ENCODE measurements at regions not wholly inside any gene's neighbourhood (a gene's known extent, or its start where the extent isn't known, plus 50 kb on each side); places are given as distances from the start of the nearest gene placed in this dataset.
"Not testable (repeated sequence)": the region's sequence is repeated elsewhere in the genome, so short reads cannot be mapped to it uniquely, and the experiment has no call there.

DNA sequence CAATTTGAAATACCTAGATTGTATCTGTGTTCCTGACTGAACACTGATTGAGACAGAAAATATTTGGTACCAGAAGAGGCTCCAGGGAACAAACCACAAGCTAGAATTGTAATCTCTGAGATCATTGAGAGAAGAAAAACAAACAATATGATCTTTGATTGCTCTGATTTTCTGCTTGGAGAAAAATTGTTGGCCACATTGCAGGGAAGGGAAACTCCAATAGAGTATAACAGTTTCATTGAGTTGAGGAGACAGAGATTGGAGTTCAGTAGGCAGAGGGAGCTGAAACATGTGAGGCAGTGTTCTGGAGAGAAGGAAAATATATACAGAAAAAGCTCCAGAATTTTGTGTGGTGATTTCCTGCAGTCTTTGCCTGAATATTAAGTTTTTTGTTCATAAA is 158.2 kb downstream of the C4orf33 start:
- DNase-seq (ENCODE audit: low read depth in 3 of 3): no peak

- DNase-seq (ENCODE audit: low read depth in 3 of 3): no peak
Observed at GRCh38 chr4:129254526-129254925, 158.6 kb downstream of the C4orf33 start.

GRCh38 chr4:129261584-129261983 is 165.6 kb downstream of the C4orf33 start:
- DNase-seq (ENCODE audit: low read depth in 3 of 3): no peak

GRCh38 chr4:129264008-129264657 is 168.2 kb downstream of the C4orf33 start:
- DNase-seq (ENCODE audit: low read depth in 3 of 3): no peak

DNA sequence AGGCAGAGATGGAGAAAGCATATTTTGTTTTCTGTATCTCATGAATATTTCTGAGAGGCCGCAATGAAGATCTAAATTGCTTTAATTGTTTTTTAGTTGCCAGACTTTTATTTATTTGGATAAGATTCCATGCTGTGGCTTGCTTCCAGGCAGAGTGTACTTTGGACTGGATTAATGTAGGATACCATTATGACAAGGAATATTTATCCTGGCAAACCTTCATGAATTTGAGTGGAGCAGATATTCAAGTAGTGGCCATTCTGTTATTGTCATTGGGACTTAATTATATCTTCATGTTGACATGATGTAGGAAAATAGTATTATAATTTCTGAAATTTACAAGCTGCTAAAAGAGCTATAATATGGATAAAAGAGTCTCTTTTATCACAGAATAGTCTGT is 182.9 kb downstream of the C4orf33 start:
- no peak for DNase-seq (ENCODE audit: low read depth in 3 of 3)

DNA sequence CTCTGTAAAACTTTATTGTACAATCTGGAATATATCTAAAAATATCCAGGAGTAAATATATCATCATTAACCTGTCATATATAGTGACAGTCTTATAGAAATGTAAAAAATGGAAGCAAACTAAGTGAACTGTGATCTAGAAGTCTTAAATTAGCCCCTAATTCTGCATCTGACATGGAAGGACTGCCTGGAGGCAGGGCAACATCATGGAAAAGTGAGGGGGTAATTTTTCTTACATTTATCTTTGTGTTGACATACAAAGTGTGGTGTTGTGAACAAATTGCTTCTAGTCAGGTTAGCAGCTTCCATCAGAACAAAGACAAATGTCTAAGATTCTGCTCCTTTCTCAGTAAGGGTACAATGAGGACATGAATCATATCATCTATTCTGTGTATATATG is 186.3 kb downstream of the C4orf33 start:
- no peak for DNase-seq (ENCODE audit: low read depth in 3 of 3)

GRCh38 chr4:129292194-129292593 is 196.2 kb downstream of the C4orf33 start:
- DNase-seq (ENCODE audit: low read depth in 3 of 3): not testable (repeated sequence)

DNA sequence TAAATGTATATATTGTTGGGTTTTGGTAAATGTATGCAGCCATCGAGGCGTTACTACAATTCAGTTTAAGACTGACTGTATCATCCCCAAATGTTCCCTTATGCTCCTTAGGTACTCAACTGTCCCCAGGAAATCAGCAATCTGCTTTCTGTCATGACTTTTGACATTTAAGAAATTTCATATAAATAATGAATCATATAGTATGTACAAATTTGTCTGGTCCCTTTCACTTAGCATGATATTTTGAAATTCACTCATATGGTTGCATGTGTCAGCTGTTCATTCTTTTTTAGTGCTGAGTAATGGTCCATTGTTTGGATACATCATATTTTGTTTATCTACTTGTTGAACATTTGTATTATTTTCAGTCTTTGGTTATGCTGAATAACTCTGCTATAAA is 218.8 kb downstream of the C4orf33 start:
- no peak for DNase-seq (ENCODE audit: low read depth in 3 of 3)

- DNase-seq (ENCODE audit: low read depth in 3 of 3): no peak
Observed at GRCh38 chr4:129322920-129323319, 227.0 kb downstream of the C4orf33 start.

- DNase-seq (ENCODE audit: low read depth in 3 of 3): no peak
Observed at GRCh38 chr4:129323658-129324057, 227.7 kb downstream of the C4orf33 start.

DNA sequence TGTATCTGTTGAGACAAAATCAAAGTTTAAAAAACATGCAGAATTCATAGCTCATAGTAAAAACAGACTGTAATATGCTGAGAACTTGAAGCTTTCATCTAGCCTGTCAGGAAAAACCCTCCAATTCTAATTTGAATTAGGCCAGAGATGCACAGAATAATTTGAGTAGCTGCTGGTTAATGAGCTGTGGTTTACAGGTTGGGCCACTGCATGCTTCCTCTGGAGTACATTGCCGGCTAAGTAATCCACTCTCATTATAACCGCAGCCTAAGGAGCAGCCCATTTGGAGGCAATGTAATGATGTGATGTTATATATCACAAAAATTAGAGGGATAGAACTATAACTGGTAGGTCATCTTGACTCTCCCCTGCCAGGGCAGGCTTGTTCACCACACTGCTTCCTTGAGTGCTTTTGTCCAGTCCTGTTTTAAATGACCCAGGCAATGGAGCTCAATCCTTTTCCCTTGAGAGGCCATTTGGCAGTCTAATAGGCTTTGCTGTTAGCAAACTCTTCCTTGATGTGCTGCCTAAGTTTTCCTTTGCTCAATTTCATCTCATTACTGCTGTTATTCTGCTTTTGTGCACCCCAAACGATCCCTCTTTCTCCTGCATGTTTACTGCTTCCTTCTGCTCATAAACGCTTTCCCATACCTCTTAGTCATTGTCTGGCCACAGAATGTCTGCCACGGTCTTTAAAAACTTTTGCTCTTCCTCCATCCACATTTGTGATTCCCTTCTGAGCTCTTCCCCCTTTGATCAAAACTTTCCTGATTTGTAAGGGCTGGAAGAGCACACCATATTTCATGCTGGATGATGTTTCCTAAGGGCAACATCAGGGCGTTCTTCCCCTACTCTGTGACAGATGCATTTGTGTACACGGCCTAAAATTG is 230.9 kb downstream of the C4orf33 start:
- DNase-seq (ENCODE audit: low read depth in 3 of 3): no peak

- DNase-seq (ENCODE audit: low read depth in 3 of 3): no peak
Observed at GRCh38 chr4:129327637-129328036, 231.7 kb downstream of the C4orf33 start.

DNA sequence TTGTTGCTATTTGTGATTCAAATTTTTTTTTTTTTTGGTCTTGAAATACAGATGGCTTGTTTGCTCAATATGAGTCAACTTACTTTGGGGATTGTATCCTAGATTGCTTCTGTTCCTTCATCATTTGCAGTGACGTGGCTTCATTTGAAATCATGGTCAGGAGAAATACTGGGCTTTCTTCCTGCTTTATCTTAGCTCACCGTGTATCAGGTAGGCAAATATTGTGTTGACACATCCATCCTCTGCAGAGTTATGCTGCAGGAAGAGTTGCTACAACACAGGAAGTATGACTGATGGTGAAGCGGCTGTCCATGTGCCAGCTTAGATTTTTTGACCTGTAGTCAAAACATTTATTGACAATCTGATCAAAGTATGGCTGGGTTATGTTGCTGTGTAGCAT is 232.2 kb downstream of the C4orf33 start:
- no peak for DNase-seq (ENCODE audit: low read depth in 3 of 3)

GRCh38 chr4:129334136-129334535 is 238.2 kb downstream of the C4orf33 start:
- DNase-seq (ENCODE audit: low read depth in 3 of 3): no peak

- DNase-seq (ENCODE audit: low read depth in 3 of 3): no peak
Observed at GRCh38 chr4:129335276-129335675, 239.3 kb downstream of the C4orf33 start.

DNA sequence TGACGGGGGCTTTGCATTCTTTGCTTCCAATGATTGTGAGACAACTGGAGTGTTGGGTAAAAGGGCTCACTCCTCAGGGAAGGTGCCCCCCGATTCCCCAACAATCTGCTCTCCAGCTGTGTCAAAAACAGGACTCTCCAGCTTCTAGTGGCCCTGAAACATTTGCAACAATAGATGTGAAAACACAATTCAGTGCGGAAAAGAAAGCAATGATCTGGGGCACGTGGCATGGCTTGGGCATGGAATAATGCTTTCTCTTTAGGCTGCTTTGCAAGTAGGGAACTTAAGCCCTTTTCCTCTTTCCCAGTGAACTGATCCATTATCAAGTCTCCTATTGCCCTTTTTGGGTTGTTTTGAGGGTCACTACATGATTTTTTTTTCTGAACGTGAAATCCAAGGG is 239.9 kb downstream of the C4orf33 start:
- no peak for DNase-seq (ENCODE audit: low read depth in 3 of 3)

DNA sequence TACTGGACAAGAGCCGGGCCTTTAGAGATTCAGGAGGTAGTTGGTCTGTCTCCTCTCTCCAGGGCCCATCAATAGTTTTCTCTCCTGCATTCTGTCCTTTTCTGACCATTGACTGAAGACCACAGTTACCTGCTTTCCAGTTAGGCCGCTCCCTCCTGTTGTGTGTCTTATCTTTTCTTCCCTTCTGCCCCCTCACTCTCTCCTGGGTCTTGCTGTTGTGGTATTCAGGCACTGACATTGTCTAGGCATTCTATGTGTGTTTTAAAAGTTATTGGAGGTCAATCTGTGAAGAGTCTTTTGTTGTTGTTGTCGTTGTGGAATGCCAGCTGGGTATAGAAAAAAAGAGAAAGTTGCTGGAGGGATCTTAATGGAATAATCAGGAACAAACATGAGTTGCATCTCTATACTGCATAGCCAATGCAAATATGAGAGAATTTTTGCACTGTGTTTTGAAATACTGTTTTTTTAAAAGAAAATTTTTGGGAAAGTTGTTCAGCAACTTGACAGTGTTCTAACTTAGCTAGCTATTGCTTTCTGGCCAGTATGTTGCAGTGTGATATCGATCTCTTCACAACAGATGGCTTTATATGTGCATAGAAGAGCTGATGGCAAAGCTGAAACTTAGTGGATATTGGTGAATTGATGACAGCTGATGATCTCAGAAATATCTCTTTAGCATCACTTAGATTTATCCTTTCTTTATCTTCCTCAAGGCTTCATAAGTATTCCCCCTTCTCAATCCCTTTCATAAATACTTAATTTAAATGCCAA is 240.7 kb downstream of the C4orf33 start:
- no peak for DNase-seq (ENCODE audit: low read depth in 3 of 3)

DNA sequence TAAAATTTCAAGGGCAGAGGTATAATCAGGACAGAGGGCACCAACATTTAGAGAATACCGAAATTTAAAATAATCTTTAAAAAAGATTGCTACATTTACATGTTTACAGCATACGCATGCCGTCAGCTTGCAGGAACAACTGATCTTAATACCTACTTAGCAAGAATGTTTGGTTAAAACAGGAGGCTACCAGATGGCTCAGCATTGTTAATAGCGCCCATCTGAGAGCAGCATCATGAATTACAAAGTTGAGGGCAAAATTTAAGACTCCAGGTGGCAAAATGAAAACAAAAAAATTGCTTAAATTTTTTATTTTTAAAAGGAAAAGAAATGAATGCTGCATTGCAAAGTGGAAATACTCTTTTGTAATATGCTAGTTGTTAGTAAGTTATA is 241.3 kb downstream of the C4orf33 start:
- DNase-seq (ENCODE audit: low read depth in 3 of 3): no peak

DNA sequence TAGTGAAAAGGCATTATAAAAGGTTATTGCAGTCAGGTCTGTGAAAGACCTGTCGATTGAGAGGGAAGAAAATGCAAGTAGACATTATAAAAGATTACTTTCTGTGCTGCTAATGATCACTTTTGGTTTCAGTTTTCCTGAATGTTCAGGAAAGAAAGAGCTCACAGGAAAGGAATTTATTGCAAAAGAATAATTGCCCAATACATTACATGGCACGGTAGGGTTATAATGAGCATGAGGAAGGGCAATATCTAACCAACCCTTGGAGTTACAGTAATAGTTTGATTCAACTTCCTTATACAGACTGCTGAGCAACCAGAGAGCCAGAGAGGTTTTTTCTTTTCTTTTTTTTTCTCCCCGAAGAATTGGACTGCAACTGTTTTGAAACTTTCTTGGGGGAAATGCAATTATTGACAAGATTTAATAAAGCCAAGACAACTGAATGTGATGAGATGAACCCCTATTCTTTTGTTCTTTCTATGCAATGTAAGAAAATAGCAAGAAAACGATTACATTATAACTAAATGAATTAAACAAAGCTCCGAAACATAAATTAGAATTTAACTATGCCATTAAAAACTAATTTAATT is 247.0 kb downstream of the C4orf33 start:
- DNase-seq (ENCODE audit: low read depth in 3 of 3): no peak

DNA sequence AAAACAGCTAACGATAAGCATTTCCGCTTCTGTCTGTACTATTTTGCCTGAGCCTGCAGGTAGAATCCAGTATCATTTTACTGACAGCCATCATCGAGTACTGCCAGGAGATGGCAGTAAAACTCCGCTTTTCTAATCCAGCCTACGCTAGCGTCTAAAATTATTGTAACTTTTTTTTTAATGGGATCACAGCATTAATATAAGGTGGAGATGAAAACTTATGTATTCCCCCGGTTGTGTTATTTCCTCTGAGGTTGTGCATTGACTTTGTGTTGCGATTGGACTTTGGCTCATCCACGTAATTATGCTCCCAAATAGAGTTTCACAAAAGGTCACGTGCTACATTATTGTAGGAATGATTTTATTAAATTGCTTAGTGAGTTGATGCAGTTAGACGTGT is 248.1 kb downstream of the C4orf33 start:
- no peak for DNase-seq (ENCODE audit: low read depth in 3 of 3)

- DNase-seq (ENCODE audit: low read depth in 3 of 3): no peak
Observed at GRCh38 chr4:129345609-129346008, 249.7 kb downstream of the C4orf33 start.

- no peak for DNase-seq (ENCODE audit: low read depth in 3 of 3)
Observed at GRCh38 chr4:129346036-129346435, 250.1 kb downstream of the C4orf33 start.
